H1 (cell line): ENCODE measurements at regions not wholly inside any gene's neighbourhood (a gene's known extent, or its start where the extent isn't known, plus 50 kb on each side); places are given as distances from the start of the nearest gene placed in this dataset.

ENCODE experiments used
- CBX5 ChIP-seq: fragments of 300-800, 300-1000 bp; sonication (generic); IDR thresholded peaks from 2 replicates; pipeline ENCODE4 v1.7.1; 2016; ENCODE audit warnings: antibody characterized with exemption, low read length, low read depth
- CHD1 ChIP-seq: IDR thresholded peaks from 2 replicates; pipeline ENCODE4 v1.6.1; 2012; ENCODE audit warnings: low read depth, low read length, improper control_type of control experiment
- CTCF ChIP-seq, 3 experiments: IDR thresholded peaks; 1 replicate in 2 of 3; 2 replicates in 1 of 3; pipeline versions ENCODE4 v1.5.1 to v1.6.1; 2011; ENCODE audit warnings: low read length in 3 of 3, mild to moderate bottlenecking in 3 of 3, inconsistent platforms in 2 of 3, low read depth in 1 of 3, moderate library complexity in 1 of 3; ENCODE audit not compliant: insufficient read depth in 1 of 3; ENCODE audit errors: control extremely low read depth in 1 of 3
- EZH2 ChIP-seq: fragments of 200-600 bp; sonication (generic); IDR thresholded peaks from 2 replicates; pipeline ENCODE4 v1.7.1; 2012; ENCODE audit warnings: low read depth, mild to moderate bottlenecking, moderate library complexity, low read length, inconsistent platforms; ENCODE audit not compliant: severe bottlenecking
- RFX5 ChIP-seq: IDR thresholded peaks from 2 replicates; pipeline ENCODE4 v1.6.1; 2011; ENCODE audit warnings: low read depth, low read length, improper control_type of control experiment, borderline replicate concordance
- TF ChIP-seq, protein P1 (sequence below): IDR thresholded peaks from 2 replicates; pipeline ENCODE4 v1.6.1; 2012; ENCODE audit warnings: inconsistent platforms

DNA sequence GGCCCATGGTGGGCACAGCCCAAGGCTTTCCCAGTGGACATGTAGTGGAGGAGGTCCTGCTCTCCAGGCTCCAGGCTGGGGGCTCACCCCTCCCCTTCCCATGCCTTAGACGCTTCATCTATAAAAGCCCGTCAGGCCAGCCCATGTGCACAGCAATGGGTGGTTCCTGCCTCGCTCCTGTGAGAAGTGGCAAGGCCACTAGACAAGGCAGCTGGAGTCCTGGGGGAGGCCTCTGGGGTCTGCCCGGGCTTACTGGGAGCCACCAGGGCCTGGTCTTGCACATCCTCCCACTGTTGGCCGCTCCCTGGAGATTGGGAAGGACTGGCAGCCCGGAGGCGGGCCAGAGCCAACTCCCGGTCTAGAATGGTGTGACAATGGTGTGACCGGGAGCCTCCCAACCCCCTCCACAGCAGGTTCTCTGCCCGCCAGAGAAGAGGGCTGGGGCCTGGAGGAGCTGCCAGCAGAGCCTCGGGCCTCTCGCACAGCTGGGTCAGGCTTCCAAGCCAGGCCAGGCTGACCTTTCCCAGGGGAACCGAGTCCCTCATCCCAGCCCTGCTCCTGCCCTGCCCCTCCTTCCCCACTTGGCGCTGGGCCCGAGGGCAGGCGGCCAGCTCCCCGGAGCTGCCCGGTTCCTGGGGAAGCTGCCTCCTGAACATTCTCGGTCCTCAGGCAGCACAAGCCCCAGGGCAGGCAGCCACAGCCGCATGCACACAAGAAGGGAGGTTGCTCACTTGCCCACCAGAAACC is 97.9 kb downstream of the RFLNA start (continued):
- TF ChIP-seq CBX5 = no peak
- TF ChIP-seq, protein P1, sequence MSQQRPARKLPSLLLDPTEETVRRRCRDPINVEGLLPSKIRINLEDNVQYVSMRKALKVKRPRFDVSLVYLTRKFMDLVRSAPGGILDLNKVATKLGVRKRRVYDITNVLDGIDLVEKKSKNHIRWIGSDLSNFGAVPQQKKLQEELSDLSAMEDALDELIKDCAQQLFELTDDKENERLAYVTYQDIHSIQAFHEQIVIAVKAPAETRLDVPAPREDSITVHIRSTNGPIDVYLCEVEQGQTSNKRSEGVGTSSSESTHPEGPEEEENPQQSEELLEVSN = no peak
- no peak for TF ChIP-seq RFX5
- no peak for TF ChIP-seq EZH2
- no peak for TF ChIP-seq CHD1
- no peak for TF ChIP-seq CTCF (IDR thresholded peaks at IDR 0.05; ENCODE audit: control extremely low read depth in 1 of 3, insufficient read depth in 1 of 3, low read depth in 1 of 3, low read length in 3 of 3)
